Fibroblast of lung (primary cell): ENCODE measurements at regions not wholly inside any gene's neighbourhood (a gene's known extent, or its start where the extent isn't known, plus 50 kb on each side); places are given as distances from the start of the nearest gene placed in this dataset.

ENCODE experiments used
- EZH2 ChIP-seq: IDR thresholded peaks from 2 replicates; pipeline ENCODE4 v1.5.1; 2012; ENCODE audit warnings: low read length, control low read depth, mild to moderate bottlenecking; ENCODE audit errors: missing control alignments
- TF ChIP-seq, protein P1 (sequence below), 2 donors: IDR thresholded peaks in 1 of 2; conservative IDR thresholded peaks in 1 of 2; 1 replicate in 1 of 2; 2 replicates in 1 of 2; pipeline ENCODE4 v1.5.1; 2011 to 2012; ENCODE audit warnings: low read length in 2 of 2, control low read depth in 1 of 2, inconsistent platforms in 1 of 2, low read depth in 1 of 2, mild to moderate bottlenecking in 1 of 2

DNA sequence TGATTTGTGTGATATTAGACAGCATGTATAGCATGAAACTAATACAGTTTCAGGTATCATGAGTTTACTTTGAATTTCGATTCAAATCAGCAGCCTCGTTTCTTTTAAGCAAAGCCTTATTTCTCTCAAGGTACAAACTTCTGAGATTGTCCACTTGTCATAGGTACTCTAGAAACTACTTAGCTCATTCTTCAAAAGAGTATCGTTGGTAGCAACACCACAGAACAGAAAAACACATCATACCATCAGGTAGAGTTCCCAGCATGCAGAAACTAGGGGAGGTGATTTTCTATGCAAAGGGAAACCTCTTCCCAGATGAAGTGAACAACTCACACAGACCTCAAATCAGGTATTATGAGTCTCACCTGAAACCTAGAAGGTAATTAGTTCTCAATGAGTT is 237.0 kb upstream of the SOX9 start:
- TF ChIP-seq, protein P1, sequence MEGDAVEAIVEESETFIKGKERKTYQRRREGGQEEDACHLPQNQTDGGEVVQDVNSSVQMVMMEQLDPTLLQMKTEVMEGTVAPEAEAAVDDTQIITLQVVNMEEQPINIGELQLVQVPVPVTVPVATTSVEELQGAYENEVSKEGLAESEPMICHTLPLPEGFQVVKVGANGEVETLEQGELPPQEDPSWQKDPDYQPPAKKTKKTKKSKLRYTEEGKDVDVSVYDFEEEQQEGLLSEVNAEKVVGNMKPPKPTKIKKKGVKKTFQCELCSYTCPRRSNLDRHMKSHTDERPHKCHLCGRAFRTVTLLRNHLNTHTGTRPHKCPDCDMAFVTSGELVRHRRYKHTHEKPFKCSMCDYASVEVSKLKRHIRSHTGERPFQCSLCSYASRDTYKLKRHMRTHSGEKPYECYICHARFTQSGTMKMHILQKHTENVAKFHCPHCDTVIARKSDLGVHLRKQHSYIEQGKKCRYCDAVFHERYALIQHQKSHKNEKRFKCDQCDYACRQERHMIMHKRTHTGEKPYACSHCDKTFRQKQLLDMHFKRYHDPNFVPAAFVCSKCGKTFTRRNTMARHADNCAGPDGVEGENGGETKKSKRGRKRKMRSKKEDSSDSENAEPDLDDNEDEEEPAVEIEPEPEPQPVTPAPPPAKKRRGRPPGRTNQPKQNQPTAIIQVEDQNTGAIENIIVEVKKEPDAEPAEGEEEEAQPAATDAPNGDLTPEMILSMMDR (conservative IDR thresholded peaks at IDR 0.05 in 1 of 2, IDR thresholded peaks at IDR 0.05 in 1 of 2; ENCODE audit: low read depth in 1 of 2, low read length in 2 of 2), result no peak
- no peak for TF ChIP-seq EZH2
